ENCODE measurements at regions not wholly inside any gene's neighbourhood (a gene's known extent, or its start where the extent isn't known, plus 50 kb on each side); places are given as distances from the start of the nearest gene placed in this dataset.

- Histone ChIP-seq H3K4me3 (replicated peaks; ENCODE audit: low read depth, low read length) (no peak overlapping the region), H3K27me3 (replicated peaks; ENCODE audit: control insufficient read depth, insufficient read depth, low read length) (no peaks in the 10 kb centered on the region), H3K36me3 (ENCODE audit: control insufficient read depth, insufficient read depth, low read length) (no peaks in the 10 kb centered on the region)
- no peak for DNase-seq (ENCODE audit: extremely low read depth, insufficient read length)
- TF ChIP-seq, protein P1, sequence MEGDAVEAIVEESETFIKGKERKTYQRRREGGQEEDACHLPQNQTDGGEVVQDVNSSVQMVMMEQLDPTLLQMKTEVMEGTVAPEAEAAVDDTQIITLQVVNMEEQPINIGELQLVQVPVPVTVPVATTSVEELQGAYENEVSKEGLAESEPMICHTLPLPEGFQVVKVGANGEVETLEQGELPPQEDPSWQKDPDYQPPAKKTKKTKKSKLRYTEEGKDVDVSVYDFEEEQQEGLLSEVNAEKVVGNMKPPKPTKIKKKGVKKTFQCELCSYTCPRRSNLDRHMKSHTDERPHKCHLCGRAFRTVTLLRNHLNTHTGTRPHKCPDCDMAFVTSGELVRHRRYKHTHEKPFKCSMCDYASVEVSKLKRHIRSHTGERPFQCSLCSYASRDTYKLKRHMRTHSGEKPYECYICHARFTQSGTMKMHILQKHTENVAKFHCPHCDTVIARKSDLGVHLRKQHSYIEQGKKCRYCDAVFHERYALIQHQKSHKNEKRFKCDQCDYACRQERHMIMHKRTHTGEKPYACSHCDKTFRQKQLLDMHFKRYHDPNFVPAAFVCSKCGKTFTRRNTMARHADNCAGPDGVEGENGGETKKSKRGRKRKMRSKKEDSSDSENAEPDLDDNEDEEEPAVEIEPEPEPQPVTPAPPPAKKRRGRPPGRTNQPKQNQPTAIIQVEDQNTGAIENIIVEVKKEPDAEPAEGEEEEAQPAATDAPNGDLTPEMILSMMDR (IDR thresholded peaks at IDR 0.05; ENCODE audit: insufficient read depth, low read length, poor library complexity, severe bottlenecking) = no peak
These were observed 520.7 kb downstream of the QKI start for GRCh38 chr6:163935158-163935762.

GRCh38 chr6:163930012-163930411 is 515.5 kb downstream of the QKI start:
- Histone ChIP-seq H3K27me3 (replicated peaks; ENCODE audit: control insufficient read depth, insufficient read depth, low read length) (no peaks in the 10 kb centered on the region), H3K4me3 (replicated peaks; ENCODE audit: low read depth, low read length) (no peak overlapping the region), H3K36me3 (ENCODE audit: control insufficient read depth, insufficient read depth, low read length) (no peaks in the 10 kb centered on the region)
- TF ChIP-seq, protein P1 (IDR thresholded peaks at IDR 0.05; ENCODE audit: insufficient read depth, low read length, poor library complexity, severe bottlenecking) = no peak
- DNase-seq (ENCODE audit: extremely low read depth, insufficient read length) = no peak

DNA sequence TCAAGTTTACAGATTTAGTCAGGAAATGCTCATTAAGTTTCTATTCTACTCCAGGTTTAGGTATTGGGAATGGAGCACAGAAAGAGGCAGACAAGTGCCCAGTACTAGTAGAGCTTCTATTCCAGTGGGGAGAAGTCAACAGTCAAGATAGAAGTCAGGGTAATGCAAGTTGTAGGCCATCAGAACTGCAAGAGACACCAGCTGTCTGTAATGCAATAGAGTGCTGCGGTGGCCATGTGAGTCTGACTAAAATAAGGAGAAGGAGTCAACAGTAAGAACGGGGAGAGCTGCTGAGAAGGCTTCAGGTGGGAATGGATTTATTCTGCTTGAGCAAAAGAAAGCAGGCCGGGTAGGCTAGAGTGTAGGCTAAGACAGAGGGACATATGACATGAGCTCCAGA is 515.0 kb downstream of the QKI start:
- H3K36me3 ChIP-seq (ENCODE audit: control insufficient read depth, insufficient read depth, low read length) = no peaks in the 10 kb centered on the region
- TF ChIP-seq, protein P1 (IDR thresholded peaks at IDR 0.05; ENCODE audit: insufficient read depth, low read length, poor library complexity, severe bottlenecking) = no peak
- no peak for DNase-seq (ENCODE audit: extremely low read depth, insufficient read length)
- H3K4me3 ChIP-seq (replicated peaks; ENCODE audit: low read depth, low read length) = no peak overlapping the region
- H3K27me3 ChIP-seq (replicated peaks; ENCODE audit: control insufficient read depth, insufficient read depth, low read length) = no peaks in the 10 kb centered on the region

GRCh38 chr6:163926642-163927041 is 512.1 kb downstream of the QKI start:
- TF ChIP-seq, protein P1 (IDR thresholded peaks at IDR 0.05; ENCODE audit: insufficient read depth, low read length, poor library complexity, severe bottlenecking) = no peak
- no peaks in the 10 kb centered on the region for H3K27me3 ChIP-seq (replicated peaks; ENCODE audit: control insufficient read depth, insufficient read depth, low read length)
- no peak for DNase-seq (ENCODE audit: extremely low read depth, insufficient read length)
- no peaks in the 10 kb centered on the region for H3K36me3 ChIP-seq (ENCODE audit: control insufficient read depth, insufficient read depth, low read length)
- no peak overlapping the region for H3K4me3 ChIP-seq (replicated peaks; ENCODE audit: low read depth, low read length)

DNA sequence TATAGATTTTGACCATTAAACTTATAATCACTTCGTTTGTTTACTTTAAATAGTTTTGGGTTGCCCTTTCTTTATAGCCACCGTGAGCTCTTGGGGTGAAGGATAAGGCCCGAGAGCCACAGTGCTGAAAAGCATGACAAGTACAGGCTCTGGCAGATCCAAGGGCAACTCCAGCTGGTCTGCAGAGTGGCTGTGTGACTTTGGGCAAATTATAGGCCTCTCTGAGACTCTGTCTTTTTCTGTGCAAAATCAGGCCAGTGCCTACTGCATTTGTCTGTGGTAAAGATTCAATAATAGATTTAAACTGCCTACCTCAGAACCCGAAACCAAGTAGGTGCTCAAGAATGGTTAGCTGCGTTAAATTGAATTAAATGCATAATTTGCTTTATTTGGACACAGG is 511.3 kb downstream of the QKI start:
- no peaks in the 10 kb centered on the region for H3K27me3 ChIP-seq (replicated peaks; ENCODE audit: control insufficient read depth, insufficient read depth, low read length)

More for the DNA sequence above, 511.3 kb downstream of the QKI start:
- TF ChIP-seq, protein P1 (IDR thresholded peaks at IDR 0.05; ENCODE audit: insufficient read depth, low read length, poor library complexity, severe bottlenecking) = no peak
- no peak for DNase-seq (ENCODE audit: extremely low read depth, insufficient read length)
- Histone ChIP-seq H3K36me3 (ENCODE audit: control insufficient read depth, insufficient read depth, low read length) (no peaks in the 10 kb centered on the region), H3K4me3 (replicated peaks; ENCODE audit: low read depth, low read length) (no peak overlapping the region)

Measured in GM06990 (cell line).